K562 (cell line): ENCODE measurements at regions not wholly inside any gene's neighbourhood (a gene's known extent, or its start where the extent isn't known, plus 50 kb on each side); places are given as distances from the start of the nearest gene placed in this dataset.

Source experiments
- BRD4 ChIP-seq: fragments of 200-600 bp; sonication (generic); IDR thresholded peaks from 2 replicates; pipeline ENCODE4 v1.6.1; 2017; ENCODE audit warnings: inconsistent platforms
- BRD9 ChIP-seq: fragments of 450-650 bp; IDR thresholded peaks from 2 replicates; pipeline ENCODE4 v1.6.1; 2018; ENCODE audit warnings: low read depth; ENCODE audit not compliant: partially characterized antibody
- CREM ChIP-seq: IDR thresholded peaks from 2 replicates; pipeline ENCODE4 v1.6.1; 2014; ENCODE audit warnings: antibody characterized with exemption, low read depth
- FOXM1 ChIP-seq, 2 experiments: fragments of 450-650 bp in 1 of 2; sonication (generic) in 1 of 2; formaldehyde crosslinking in 1 of 2; IDR thresholded peaks; 2 replicates each; pipeline versions ENCODE4 v1.6.1 to v1.9.0; 2017 to 2022; ENCODE audit warnings: low read depth in 2 of 2, mild to moderate bottlenecking in 2 of 2, missing genetic modification reagents in 1 of 2, moderate library complexity in 1 of 2
- KAT2B ChIP-seq: IDR thresholded peaks from one replicate; pipeline ENCODE4 v1.6.1; 2012; ENCODE audit warnings: low read depth, mild to moderate bottlenecking, control low read depth, inconsistent platforms, low read length, moderate library complexity
- NFIC ChIP-seq: fragments of 450-650 bp; IDR thresholded peaks from 2 replicates; pipeline ENCODE4 v1.6.1; 2017; ENCODE audit warnings: mild to moderate bottlenecking, inconsistent platforms
- POLR2G ChIP-seq: fragments of 200-400 bp; formaldehyde crosslinking; IDR thresholded peaks from 2 replicates; pipeline ENCODE4 v1.6.1; 2017; ENCODE audit warnings: low read depth, mild to moderate bottlenecking, antibody characterized with exemption, low read length, moderate library complexity
- SMC3 ChIP-seq: conservative IDR thresholded peaks from 2 replicates; pipeline ENCODE4 v1.6.1; 2011; ENCODE audit warnings: low read depth, low read length, improper control_type of control experiment; ENCODE audit not compliant: insufficient read depth
- TAF7 ChIP-seq: fragments of 450-650 bp; IDR thresholded peaks from 2 replicates; pipeline ENCODE4 v1.6.1; 2016; ENCODE audit warnings: missing genetic modification characterization, missing compliant biosample characterization
- TCF7 ChIP-seq: sonication (generic); IDR thresholded peaks from 2 replicates; pipeline ENCODE4 v1.6.1; 2016; ENCODE audit warnings: antibody characterized with exemption, borderline replicate concordance
- TGIF2 ChIP-seq: sonication (generic); formaldehyde crosslinking; IDR thresholded peaks from 2 replicates; pipeline ENCODE4 v1.8.1; 2022; ENCODE audit warnings: mild to moderate bottlenecking, missing genetic modification reagents, moderate library complexity
- TRIM24 ChIP-seq, 2 experiments: fragments of 450-650 bp; IDR thresholded peaks; 2 replicates each; pipeline ENCODE4 v1.6.1; 2016
- ZNF121 ChIP-seq: sonication (generic); formaldehyde crosslinking; conservative IDR thresholded peaks from 2 replicates; pipeline ENCODE4 v1.8.0; 2022; ENCODE audit warnings: missing genetic modification reagents
- ZNF282 ChIP-seq: sonication (generic); formaldehyde crosslinking; IDR thresholded peaks from 2 replicates; pipeline ENCODE4 v1.8.1; 2023; ENCODE audit warnings: missing genetic modification reagents
- TF ChIP-seq, protein P1 (sequence below), 2 experiments: fragments of 450-650 bp; IDR thresholded peaks; 2 replicates each; pipeline ENCODE4 v1.6.1; 2016; ENCODE audit warnings: mild to moderate bottlenecking in 2 of 2, borderline replicate concordance in 1 of 2, low read depth in 1 of 2, moderate library complexity in 1 of 2
- TF ChIP-seq, protein P2 (sequence below): fragments of 250-450 bp; sonication (Bioruptor Pico); IDR thresholded peaks from 2 replicates; pipeline ENCODE4 v1.8.0; 2021; ENCODE audit warnings: mild to moderate bottlenecking, moderate library complexity
- TF ChIP-seq, protein P3 (sequence below): conservative IDR thresholded peaks from 2 replicates; pipeline ENCODE4 v1.6.1; 2011; ENCODE audit warnings: low read depth, mild to moderate bottlenecking, low read length; ENCODE audit not compliant: control insufficient read depth

DNA sequence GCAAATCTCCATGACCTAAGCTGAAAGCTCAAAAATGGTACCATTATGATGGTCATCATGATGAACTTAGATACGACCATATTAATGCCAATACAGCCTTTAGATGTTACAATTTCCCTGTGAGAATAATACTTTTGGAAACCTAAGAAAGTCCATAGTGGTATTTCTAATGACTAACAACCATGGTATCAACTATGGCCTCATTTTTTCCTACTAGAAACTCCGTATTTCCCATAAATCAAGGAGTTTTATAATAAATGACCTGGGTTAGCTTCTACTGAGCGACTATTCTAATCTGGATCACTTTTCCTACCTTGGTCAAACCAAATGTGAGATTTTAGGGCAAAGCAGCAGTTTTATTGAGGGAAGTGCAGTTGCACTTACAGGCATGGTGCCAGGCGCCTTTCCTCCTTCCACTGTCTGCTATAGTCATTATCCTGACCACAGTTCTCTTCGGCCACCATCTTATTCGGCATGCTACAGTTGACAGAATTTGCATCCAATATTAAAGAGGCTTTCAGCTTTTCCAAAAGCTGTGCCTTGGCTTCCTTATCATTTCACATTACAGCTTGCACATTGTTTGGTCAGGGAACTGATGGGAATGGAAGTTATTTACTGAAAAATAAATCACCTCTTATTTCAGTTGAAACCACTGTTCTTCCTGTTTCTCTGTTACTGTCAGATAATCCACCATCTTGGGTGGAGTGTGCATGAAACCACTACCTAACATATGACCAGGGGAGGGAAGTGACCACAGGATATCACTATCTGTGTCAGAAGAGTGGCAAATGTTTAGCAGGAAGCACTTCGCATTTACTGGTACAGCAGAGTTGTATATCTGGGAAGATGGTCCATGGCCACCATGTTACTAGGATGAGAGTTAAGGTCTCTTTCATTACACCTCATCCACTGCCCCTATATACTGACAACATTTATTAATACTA, 74.5 kb upstream of the PICALM start (continued):
- TF ChIP-seq, protein P1, sequence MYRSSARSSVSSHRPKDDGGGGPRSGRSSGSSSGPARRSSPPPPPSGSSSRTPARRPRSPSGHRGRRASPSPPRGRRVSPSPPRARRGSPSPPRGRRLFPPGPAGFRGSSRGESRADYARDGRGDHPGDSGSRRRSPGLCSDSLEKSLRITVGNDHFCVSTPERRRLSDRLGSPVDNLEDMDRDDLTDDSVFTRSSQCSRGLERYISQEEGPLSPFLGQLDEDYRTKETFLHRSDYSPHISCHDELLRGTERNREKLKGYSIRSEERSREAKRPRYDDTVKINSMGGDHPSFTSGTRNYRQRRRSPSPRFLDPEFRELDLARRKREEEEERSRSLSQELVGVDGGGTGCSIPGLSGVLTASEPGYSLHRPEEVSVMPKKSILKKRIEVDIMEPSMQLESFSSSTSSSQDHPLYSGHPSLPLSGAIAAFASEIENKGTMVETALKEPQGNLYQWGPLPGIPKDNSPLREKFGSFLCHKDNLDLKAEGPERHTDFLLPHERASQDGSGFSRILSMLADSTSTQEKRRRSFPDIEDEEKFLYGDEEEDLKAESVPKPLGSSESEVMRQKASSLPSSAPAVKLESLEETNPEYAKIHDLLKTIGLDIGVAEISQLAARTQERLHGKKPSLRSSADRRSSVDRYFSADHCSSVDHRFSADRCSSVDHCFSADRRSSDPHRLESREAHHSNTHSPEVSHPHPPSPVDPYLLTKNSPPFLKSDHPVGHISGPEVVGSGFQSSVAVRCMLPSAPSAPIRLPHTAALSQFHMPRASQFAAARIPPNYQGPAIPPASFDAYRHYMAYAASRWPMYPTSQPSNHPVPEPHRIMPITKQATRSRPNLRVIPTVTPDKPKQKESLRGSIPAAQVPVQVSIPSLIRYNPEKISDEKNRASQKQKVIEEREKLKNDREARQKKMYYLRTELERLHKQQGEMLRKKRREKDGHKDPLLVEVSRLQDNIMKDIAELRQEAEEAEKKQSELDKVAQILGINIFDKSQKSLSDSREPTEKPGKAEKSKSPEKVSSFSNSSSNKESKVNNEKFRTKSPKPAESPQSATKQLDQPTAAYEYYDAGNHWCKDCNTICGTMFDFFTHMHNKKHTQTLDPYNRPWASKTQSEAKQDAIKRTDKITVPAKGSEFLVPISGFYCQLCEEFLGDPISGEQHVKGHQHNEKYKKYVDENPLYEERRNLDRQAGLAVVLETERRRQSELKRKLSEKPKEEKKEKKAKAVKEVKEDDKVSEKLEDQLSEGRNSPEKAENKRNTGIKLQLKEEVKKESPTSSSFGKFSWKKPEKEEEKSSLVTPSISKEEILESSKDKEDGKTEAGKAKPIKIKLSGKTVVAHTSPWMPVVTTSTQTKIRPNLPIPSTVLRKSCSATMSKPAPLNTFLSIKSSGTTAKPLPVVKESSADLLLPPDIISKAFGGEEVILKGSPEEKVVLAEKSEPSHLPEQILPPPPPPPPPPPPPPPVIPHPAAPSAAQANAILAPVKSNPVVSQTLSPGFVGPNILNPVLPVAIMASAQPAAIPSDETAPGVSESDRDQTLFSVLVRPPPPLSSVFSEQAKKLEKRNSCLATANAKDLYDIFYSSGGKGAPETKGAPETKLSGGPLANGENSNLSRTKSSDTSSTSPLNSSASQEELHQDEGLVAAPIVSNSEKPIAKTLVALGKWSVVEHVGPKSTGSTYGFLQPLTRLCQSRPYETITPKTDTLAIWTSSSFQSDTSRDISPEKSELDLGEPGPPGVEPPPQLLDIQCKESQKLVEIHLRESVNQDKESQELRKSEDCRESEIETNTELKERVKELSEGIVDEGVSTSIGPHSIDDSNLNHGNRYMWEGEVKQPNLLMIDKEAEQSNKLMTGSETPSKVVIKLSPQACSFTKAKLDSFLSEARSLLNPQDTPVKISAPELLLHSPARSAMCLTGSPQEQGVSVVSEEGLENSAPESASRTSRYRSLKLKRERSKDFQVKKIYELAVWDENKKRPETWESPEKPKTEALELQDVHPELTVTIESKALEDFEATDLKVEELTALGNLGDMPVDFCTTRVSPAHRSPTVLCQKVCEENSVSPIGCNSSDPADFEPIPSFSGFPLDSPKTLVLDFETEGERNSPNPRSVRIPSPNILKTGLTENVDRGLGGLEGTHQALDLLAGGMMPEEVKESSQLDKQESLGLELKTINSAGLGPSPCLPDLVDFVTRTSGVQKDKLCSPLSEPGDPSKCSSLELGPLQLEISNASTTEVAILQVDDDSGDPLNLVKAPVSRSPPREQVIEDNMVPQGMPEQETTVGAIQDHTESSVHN (IDR thresholded peaks at IDR 0.05; ENCODE audit: borderline replicate concordance in 1 of 2, low read depth in 1 of 2), result no peak
- TF ChIP-seq ZNF121 (CRISPR knock-in tag) (no peak), SMC3 (0 out of 2 replicates have a peak, but pooled peaks have one; percentile 22), TCF7 (no peak), TGIF2 (no peak), KAT2B (no peak), NFIC (peak; percentile 76), POLR2G (no peak), TAF7 (tag) (no peak), FOXM1 (IDR thresholded peaks at IDR 0.05; ENCODE audit: low read depth) (peak; percentile 78), FOXM1 (CRISPR knock-in tag; IDR thresholded peaks at IDR 0.05; ENCODE audit: low read depth) (no peak), ZNF282 (CRISPR knock-in tag) (no peak), BRD9 (no peak), TRIM24 (IDR thresholded peaks at IDR 0.05) (peak; percentile 67 to 80), BRD4 (peak; percentile 57; the same call in 1 of the 2 replicates), CREM (peak; percentile 84)
- TF ChIP-seq, protein P2, sequence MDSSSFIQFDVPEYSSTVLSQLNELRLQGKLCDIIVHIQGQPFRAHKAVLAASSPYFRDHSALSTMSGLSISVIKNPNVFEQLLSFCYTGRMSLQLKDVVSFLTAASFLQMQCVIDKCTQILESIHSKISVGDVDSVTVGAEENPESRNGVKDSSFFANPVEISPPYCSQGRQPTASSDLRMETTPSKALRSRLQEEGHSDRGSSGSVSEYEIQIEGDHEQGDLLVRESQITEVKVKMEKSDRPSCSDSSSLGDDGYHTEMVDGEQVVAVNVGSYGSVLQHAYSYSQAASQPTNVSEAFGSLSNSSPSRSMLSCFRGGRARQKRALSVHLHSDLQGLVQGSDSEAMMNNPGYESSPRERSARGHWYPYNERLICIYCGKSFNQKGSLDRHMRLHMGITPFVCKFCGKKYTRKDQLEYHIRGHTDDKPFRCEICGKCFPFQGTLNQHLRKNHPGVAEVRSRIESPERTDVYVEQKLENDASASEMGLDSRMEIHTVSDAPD (CRISPR knock-in tag), result no peak
- TF ChIP-seq, protein P3, sequence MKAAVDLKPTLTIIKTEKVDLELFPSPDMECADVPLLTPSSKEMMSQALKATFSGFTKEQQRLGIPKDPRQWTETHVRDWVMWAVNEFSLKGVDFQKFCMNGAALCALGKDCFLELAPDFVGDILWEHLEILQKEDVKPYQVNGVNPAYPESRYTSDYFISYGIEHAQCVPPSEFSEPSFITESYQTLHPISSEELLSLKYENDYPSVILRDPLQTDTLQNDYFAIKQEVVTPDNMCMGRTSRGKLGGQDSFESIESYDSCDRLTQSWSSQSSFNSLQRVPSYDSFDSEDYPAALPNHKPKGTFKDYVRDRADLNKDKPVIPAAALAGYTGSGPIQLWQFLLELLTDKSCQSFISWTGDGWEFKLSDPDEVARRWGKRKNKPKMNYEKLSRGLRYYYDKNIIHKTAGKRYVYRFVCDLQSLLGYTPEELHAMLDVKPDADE, result no peak
